HCT116 (cell line): ENCODE measurements at regions not wholly inside any gene's neighbourhood (a gene's known extent, or its start where the extent isn't known, plus 50 kb on each side); places are given as distances from the start of the nearest gene placed in this dataset.

Experiments
- ATAC-seq: fragments of 200-7000 bp; cut with Tn5 transposase; 2 replicates; pipeline ENCODE4 v1.9.1; 2020; ENCODE audit warnings: mild to moderate bottlenecking, moderate library complexity
- BruUV-seq: library from RNA; stranded (reverse); fragments of 400-500 nt; replicated peaks from 2 replicates; lab custom pipeline; 2021; lab: Mats Ljungman, UMichigan
- CTCF ChIA-PET: fragments of 300-600 bp; sonication (Branson Sonifier 250); formaldehyde crosslinking; loops from one replicate; lab custom pipeline; 2021; ENCODE audit warnings: antibody characterized with exemption; lab: Charles Lee
- POLR2A ChIA-PET: fragments of 300-600, 350-600 bp; sonication (Branson Sonifier 250); formaldehyde crosslinking; loops from one replicate; lab custom pipeline; 2021; ENCODE audit warnings: antibody characterized with exemption; lab: Charles Lee
- RAD21 ChIA-PET, 2 experiments: fragments of 300-600 bp; sonication (Branson Sonifier 250); formaldehyde crosslinking; loops; one replicate each; lab custom pipeline; 2023; ENCODE audit warnings: low total read pairs in 2 of 2; ENCODE audit not compliant: uncharacterized antibody in 2 of 2, unreplicated experiment in 2 of 2, low non-redundant PET in 1 of 2; lab: Charles Lee
- DNase-seq: peaks from one replicate; pipeline ENCODE4 v3.0.0-alpha.2; 2010; ENCODE audit warnings: low read depth, low spot score
- H2AFZ ChIP-seq: fragments of 200-600 bp; shearing (Covaris generic), sonication (generic); 2 replicates; pipeline ENCODE4 v1.6.1; 2017; ENCODE audit warnings: low read depth, mixed run types, mixed read lengths, antibody characterized with exemption, low read length; ENCODE audit not compliant: poor library complexity, severe bottlenecking
- H3K27ac ChIP-seq: 2 replicates; pipeline ENCODE4 v1.5.1; 2012; ENCODE audit warnings: low read depth, low read length
- H3K27me3 ChIP-seq: fragments of 200-600 bp; sonication (generic); 2 replicates; pipeline ENCODE4 v1.6.1; 2016; ENCODE audit warnings: mixed run types, low read length, mixed read lengths; ENCODE audit not compliant: insufficient read depth
- H3K36me3 ChIP-seq, 2 experiments: fragments of 200-500 bp in 1 of 2; fragments of 200-600 bp in 1 of 2; sonication (Bioruptor generic) in 1 of 2; sonication (generic) in 1 of 2; 2 replicates each; pipeline versions ENCODE4 v1.5.1 to v1.6.1; 2014 to 2016; ENCODE audit warnings: low read length in 2 of 2, inconsistent platforms in 1 of 2, mixed read lengths in 1 of 2, mixed run types in 1 of 2; ENCODE audit not compliant: insufficient read depth in 2 of 2, control insufficient read depth in 1 of 2
- H3K4me1 ChIP-seq, 2 experiments: fragments of 200-600 bp in 1 of 2; sonication (generic) in 1 of 2; 2 replicates each; pipeline versions ENCODE4 v1.5.1 to v1.6.1; 2012 to 2017; ENCODE audit warnings: low read length in 2 of 2, inconsistent platforms in 1 of 2, mild to moderate bottlenecking in 1 of 2, mixed read lengths in 1 of 2, mixed run types in 1 of 2, moderate library complexity in 1 of 2; ENCODE audit not compliant: insufficient read depth in 2 of 2, control insufficient read depth in 1 of 2
- H3K4me2 ChIP-seq: fragments of 200-600 bp; sonication (generic); 2 replicates; pipeline ENCODE4 v1.6.1; 2017; ENCODE audit warnings: mixed run types, low read length, mixed read lengths
- H3K4me3 ChIP-seq, 2 experiments: fragments of 200-600 bp in 1 of 2; sonication (generic) in 1 of 2; replicated peaks in 1 of 2; 2 replicates each; pipeline ENCODE4 v1.5.1; 2011 to 2016; ENCODE audit warnings: low read length in 2 of 2, control low read depth in 1 of 2, low read depth in 1 of 2, mild to moderate bottlenecking in 1 of 2, mixed read lengths in 1 of 2, mixed run types in 1 of 2
- H3K79me2 ChIP-seq: fragments of 200-600 bp; sonication (generic); 2 replicates; pipeline ENCODE4 v1.6.1; 2017; ENCODE audit warnings: mild to moderate bottlenecking, mixed run types, low read length, moderate library complexity, mixed read lengths; ENCODE audit not compliant: insufficient read depth
- H3K9ac ChIP-seq: fragments of 200-600 bp; sonication (generic); 2 replicates; pipeline ENCODE4 v1.6.1; 2016; ENCODE audit warnings: low read length, mixed read lengths
- H3K9me2 ChIP-seq: fragments of 200-600 bp; sonication (generic), shearing (Covaris generic); 2 replicates; pipeline ENCODE4 v1.6.1; 2017; ENCODE audit warnings: mixed run types, mild to moderate bottlenecking, moderate library complexity; ENCODE audit not compliant: insufficient read depth
- H3K9me3 ChIP-seq, 2 experiments: fragments of 200-500 bp in 1 of 2; fragments of 200-600 bp in 1 of 2; sonication (Bioruptor generic) in 1 of 2; sonication (generic) in 1 of 2; 2 replicates each; pipeline ENCODE4 v1.6.1; 2014 to 2017; ENCODE audit warnings: low read length in 2 of 2, mixed read lengths in 2 of 2, inconsistent platforms in 1 of 2, low read depth in 1 of 2, mild to moderate bottlenecking in 1 of 2, mixed run types in 1 of 2, moderate library complexity in 1 of 2; ENCODE audit not compliant: control insufficient read depth in 1 of 2, insufficient read depth in 1 of 2
- H4K20me1 ChIP-seq: fragments of 200-600 bp; sonication (generic), shearing (Covaris generic); 2 replicates; pipeline ENCODE4 v1.6.1; 2017; ENCODE audit warnings: mixed run types, mild to moderate bottlenecking, moderate library complexity; ENCODE audit not compliant: insufficient read depth
- CBX3 ChIP-seq: IDR thresholded peaks from 2 replicates; pipeline ENCODE4 v1.6.1; 2012; ENCODE audit warnings: low read depth
- CTCF ChIP-seq, 3 experiments: fragments of 200-600 bp in 1 of 3; sonication (generic) in 1 of 3; IDR thresholded peaks in 2 of 3; conservative IDR thresholded peaks in 1 of 3; 2 replicates each; pipeline ENCODE4 v1.5.1; 2012 to 2017; ENCODE audit warnings: low read depth in 2 of 3, low read length in 2 of 3, antibody characterized with exemption in 1 of 3, borderline replicate concordance in 1 of 3, control low read depth in 1 of 3, mild to moderate bottlenecking in 1 of 3, mixed read lengths in 1 of 3, mixed run types in 1 of 3, moderate library complexity in 1 of 3; ENCODE audit not compliant: insufficient read depth in 1 of 3
- EGR1 ChIP-seq: IDR thresholded peaks from 2 replicates; pipeline ENCODE4 v1.6.1; 2012; ENCODE audit warnings: low read depth
- EZH2 ChIP-seq: fragments of 200-600 bp; sonication (generic); IDR thresholded peaks from 2 replicates; pipeline ENCODE4 v1.6.1; 2017; ENCODE audit warnings: antibody characterized with exemption, mixed run types
- POLR2AphosphoS5 ChIP-seq: IDR thresholded peaks from 2 replicates; pipeline ENCODE4 v1.6.1; 2011; ENCODE audit warnings: mild to moderate bottlenecking, low read depth, low read length, moderate library complexity
- SIN3A ChIP-seq: IDR thresholded peaks from 2 replicates; pipeline ENCODE4 v1.6.1; 2012; ENCODE audit warnings: low read depth
- SP1 ChIP-seq: IDR thresholded peaks from 2 replicates; pipeline ENCODE4 v1.6.1; 2012; ENCODE audit warnings: low read depth
- SRF ChIP-seq: IDR thresholded peaks from 2 replicates; pipeline ENCODE4 v1.6.1; 2012; ENCODE audit warnings: low read depth
- YY1 ChIP-seq: IDR thresholded peaks from 2 replicates; pipeline ENCODE4 v1.6.1; 2011; ENCODE audit warnings: low read length, low read depth, moderate library complexity, mild to moderate bottlenecking; ENCODE audit not compliant: insufficient replicate concordance; ENCODE audit errors: extremely low read depth
- ZBTB33 ChIP-seq: IDR thresholded peaks from 2 replicates; pipeline ENCODE4 v1.6.1; 2011; ENCODE audit warnings: mild to moderate bottlenecking, low read length, moderate library complexity; ENCODE audit not compliant: insufficient replicate concordance; ENCODE audit errors: extremely low read depth
- intact Hi-C: fragments of 100-400 bp; cut with micrococcal nuclease; formaldehyde crosslinking; loops from 2 replicates; pipeline ENCODE4 v1.10.0; 2022

GRCh38 chr7:68752485-68753178 lies 845.6 kb upstream of the AUTS2 start (continued):
- TF ChIP-seq POLR2AphosphoS5 (no peak), SP1 (no peak), EZH2 (no peak)

DNA sequence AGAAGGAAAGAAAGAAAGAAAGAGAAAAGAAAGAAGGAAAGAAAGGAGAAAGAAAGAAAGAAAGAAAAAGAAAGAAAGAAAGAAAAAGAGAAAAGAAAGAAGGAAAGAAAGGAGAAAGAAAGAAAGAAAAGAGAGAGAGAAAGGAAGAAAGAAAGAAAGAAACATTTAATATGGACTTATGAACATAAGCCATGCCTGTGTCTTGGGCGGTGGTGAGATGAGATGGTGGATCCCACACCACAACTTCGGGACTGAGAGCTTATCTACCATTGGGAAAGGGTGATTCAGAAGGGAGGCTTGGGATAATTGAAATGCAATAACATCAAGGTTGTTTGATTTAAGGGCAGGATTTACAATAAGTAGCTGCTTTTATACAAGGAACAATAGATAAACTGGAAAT lies 843.9 kb upstream of the AUTS2 start:
- CTCF ChIA-PET: no interaction called here
- Histone ChIP-seq H3K4me1 (no peaks in the 10 kb centered on the region), H3K79me2 (no peaks in the 10 kb centered on the region), H2AFZ (no peak overlapping the region), H3K4me3 (no peak overlapping the region), H3K9ac (no peak overlapping the region), H3K9me2 (no peaks in the 10 kb centered on the region), H4K20me1 (no peaks in the 10 kb centered on the region), H3K27me3 (no peaks in the 10 kb centered on the region), H3K9me3 (peaks cover 0 to 12% of the 10 kb centered on the region in 2 experiments; a peak in 2 of 4 replicates), H3K27ac (no peak overlapping the region), H3K36me3 (no peaks in the 10 kb centered on the region), H3K4me2 (no peak overlapping the region)
- RAD21 ChIA-PET: no interaction called here
- DNase-seq (no peak), ATAC-seq (no peak)
- POLR2A ChIA-PET: no interaction called here
- BruUV-seq: no TSS peak
- intact Hi-C loops: no loop called here
- TF ChIP-seq YY1: no peak
- no peak for TF ChIP-seq POLR2AphosphoS5
- no peak for TF ChIP-seq CBX3
- TF ChIP-seq ZBTB33: no peak
- TF ChIP-seq SIN3A: no peak
- no peak for TF ChIP-seq SRF
- TF ChIP-seq EGR1: no peak
- no peak for TF ChIP-seq CTCF (IDR thresholded peaks at IDR 0.05 in 2 of 3, conservative IDR thresholded peaks at IDR 0.05 in 1 of 3; ENCODE audit: borderline replicate concordance in 1 of 3, insufficient read depth in 1 of 3, low read depth in 2 of 3, low read length in 2 of 3)
- no peak for TF ChIP-seq EZH2
